HG03095 (cell line): ENCODE measurements at regions not wholly inside any gene's neighbourhood (a gene's known extent, or its start where the extent isn't known, plus 50 kb on each side); places are given as distances from the start of the nearest gene placed in this dataset.

Experiments
- ATAC-seq: cut with Tn5 transposase; IDR thresholded peaks from one replicate; pipeline ENCODE4 v1.9.1; 2021; ENCODE audit warnings: moderate library complexity; ENCODE audit not compliant: unreplicated experiment

- ATAC-seq, result no peak
These were observed 335.3 kb upstream of the ADAMTSL1 start for GRCh38 chr9:18138656-18139055.

- no peak for ATAC-seq
These were observed 332.3 kb upstream of the ADAMTSL1 start for GRCh38 chr9:18141681-18142080.

GRCh38 chr9:18143073-18143745 lies 330.7 kb upstream of the ADAMTSL1 start:
- ATAC-seq, result no peak

GRCh38 chr9:18146329-18146728 lies 327.6 kb upstream of the ADAMTSL1 start:
- no peak for ATAC-seq

GRCh38 chr9:18149471-18150011 lies 324.4 kb upstream of the ADAMTSL1 start:
- no peak for ATAC-seq

- ATAC-seq, result no peak
These were observed 319.3 kb upstream of the ADAMTSL1 start for GRCh38 chr9:18154661-18155060.

GRCh38 chr9:18159254-18159653 lies 314.7 kb upstream of the ADAMTSL1 start:
- no peak for ATAC-seq

GRCh38 chr9:18163146-18163545 lies 310.8 kb upstream of the ADAMTSL1 start:
- no peak for ATAC-seq

GRCh38 chr9:18167733-18168132 lies 306.2 kb upstream of the ADAMTSL1 start:
- ATAC-seq, result no peak

- ATAC-seq, result no peak
These were observed 300.0 kb upstream of the ADAMTSL1 start for GRCh38 chr9:18173923-18174322.

GRCh38 chr9:18182636-18183035 lies 291.3 kb upstream of the ADAMTSL1 start:
- no peak for ATAC-seq

- no peak for ATAC-seq
These were observed 290.0 kb upstream of the ADAMTSL1 start for GRCh38 chr9:18183974-18184373.

- ATAC-seq, result no peak
These were observed 289.6 kb upstream of the ADAMTSL1 start for GRCh38 chr9:18184401-18184800.

- no peak for ATAC-seq
These were observed 288.8 kb upstream of the ADAMTSL1 start for GRCh38 chr9:18185196-18185595.

- no peak for ATAC-seq
These were observed 285.0 kb upstream of the ADAMTSL1 start for GRCh38 chr9:18188971-18189370.

GRCh38 chr9:18189871-18190670 lies 283.9 kb upstream of the ADAMTSL1 start:
- ATAC-seq, result no peak

GRCh38 chr9:18190671-18191374 lies 283.1 kb upstream of the ADAMTSL1 start:
- no peak for ATAC-seq

- ATAC-seq, result no peak
These were observed 279.6 kb upstream of the ADAMTSL1 start for GRCh38 chr9:18194316-18194715.

- ATAC-seq, result no peak
These were observed 278.7 kb upstream of the ADAMTSL1 start for GRCh38 chr9:18195223-18195622.

GRCh38 chr9:18202924-18203323 lies 271.0 kb upstream of the ADAMTSL1 start:
- ATAC-seq, result no peak

GRCh38 chr9:18207735-18208134 lies 266.2 kb upstream of the ADAMTSL1 start:
- no peak for ATAC-seq
